Osteoblast (primary cell): ENCODE measurements at regions not wholly inside any gene's neighbourhood (a gene's known extent, or its start where the extent isn't known, plus 50 kb on each side); places are given as distances from the start of the nearest gene placed in this dataset.

Experiments
- DNase-seq: peaks from one replicate; pipeline ENCODE4 v3.0.0; 2011; ENCODE audit warnings: low spot score, mixed read lengths; ENCODE audit not compliant: insufficient read length; ENCODE audit errors: missing footprints
- H2AFZ ChIP-seq: 2 replicates; pipeline ENCODE4 v1.6.0; 2011; ENCODE audit warnings: mild to moderate bottlenecking, low read length
- H3K27ac ChIP-seq: 2 replicates; pipeline ENCODE4 v1.5.1; 2011; ENCODE audit warnings: mild to moderate bottlenecking, low read depth, low read length, moderate library complexity
- H3K27me3 ChIP-seq: 2 replicates; pipeline ENCODE4 v1.6.0; 2012; ENCODE audit warnings: mild to moderate bottlenecking, control low read depth, inconsistent platforms, low read length, moderate library complexity; ENCODE audit not compliant: insufficient read depth
- H3K36me3 ChIP-seq: 2 replicates; pipeline ENCODE4 v1.5.1; 2011; ENCODE audit warnings: mild to moderate bottlenecking, low read length, control low read depth, moderate library complexity; ENCODE audit not compliant: insufficient read depth
- H3K4me1 ChIP-seq: 2 replicates; pipeline ENCODE4 v1.5.1; 2011; ENCODE audit warnings: mild to moderate bottlenecking, low read length, control low read depth, moderate library complexity; ENCODE audit not compliant: insufficient read depth
- H3K4me2 ChIP-seq: 2 replicates; pipeline ENCODE4 v1.6.0; 2011; ENCODE audit warnings: mild to moderate bottlenecking, low read length; ENCODE audit not compliant: insufficient read depth
- H3K4me3 ChIP-seq: fragments of 200-600 bp; sonication (generic); 3 replicates; pipeline ENCODE4 v1.5.1; 2012; ENCODE audit warnings: mild to moderate bottlenecking, low read length, inconsistent platforms; ENCODE audit not compliant: insufficient read depth
- H3K79me2 ChIP-seq: 2 replicates; pipeline ENCODE4 v1.6.0; 2012; ENCODE audit warnings: mild to moderate bottlenecking, low read length, control low read depth, inconsistent platforms; ENCODE audit not compliant: insufficient read depth
- H3K9me3 ChIP-seq: 2 replicates; pipeline ENCODE4 v1.5.1; 2011; ENCODE audit warnings: low read depth, low read length, control low read depth
- H4K20me1 ChIP-seq: 2 replicates; pipeline ENCODE4 v1.6.0; 2012; ENCODE audit warnings: mild to moderate bottlenecking, low read length, control low read depth; ENCODE audit not compliant: insufficient read depth
- TF ChIP-seq, protein P1 (sequence below): IDR thresholded peaks from 2 replicates; pipeline ENCODE4 v1.5.1; 2011; ENCODE audit warnings: mild to moderate bottlenecking, low read depth, low read length, moderate library complexity; ENCODE audit errors: extremely low read depth

DNA sequence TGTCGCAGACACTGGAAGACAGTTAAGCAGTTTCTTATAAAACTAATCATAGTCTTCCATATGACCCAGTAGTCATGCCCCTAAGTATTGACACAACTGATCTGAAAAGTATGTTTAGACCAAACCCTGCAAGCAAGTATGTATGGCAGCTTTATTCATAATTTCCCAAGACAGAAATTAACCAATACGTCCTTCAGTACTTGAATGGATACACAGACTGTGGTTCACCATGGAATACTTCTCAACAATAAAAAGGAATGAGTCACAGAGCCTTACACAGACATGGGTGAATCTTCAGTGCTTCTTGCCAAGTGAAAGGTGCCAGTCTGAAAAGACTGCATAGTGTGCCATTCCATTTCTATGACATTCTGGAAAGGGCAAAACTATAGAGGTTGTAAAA is 50.2 kb upstream of the AKR1E2 start:
- Histone ChIP-seq H3K27ac (peak overlapping the region; percentile 45), H3K27me3 (no peaks in the 10 kb centered on the region), H3K4me1 (peaks cover 39% of the 10 kb centered on the region), H3K79me2 (no peaks in the 10 kb centered on the region), H2AFZ (no peak overlapping the region), H3K4me3 (no peak overlapping the region), H4K20me1 (no peaks in the 10 kb centered on the region), H3K9me3 (no peaks in the 10 kb centered on the region), H3K4me2 (peak overlapping the region; percentile 12), H3K36me3 (no peaks in the 10 kb centered on the region)
- TF ChIP-seq, protein P1, sequence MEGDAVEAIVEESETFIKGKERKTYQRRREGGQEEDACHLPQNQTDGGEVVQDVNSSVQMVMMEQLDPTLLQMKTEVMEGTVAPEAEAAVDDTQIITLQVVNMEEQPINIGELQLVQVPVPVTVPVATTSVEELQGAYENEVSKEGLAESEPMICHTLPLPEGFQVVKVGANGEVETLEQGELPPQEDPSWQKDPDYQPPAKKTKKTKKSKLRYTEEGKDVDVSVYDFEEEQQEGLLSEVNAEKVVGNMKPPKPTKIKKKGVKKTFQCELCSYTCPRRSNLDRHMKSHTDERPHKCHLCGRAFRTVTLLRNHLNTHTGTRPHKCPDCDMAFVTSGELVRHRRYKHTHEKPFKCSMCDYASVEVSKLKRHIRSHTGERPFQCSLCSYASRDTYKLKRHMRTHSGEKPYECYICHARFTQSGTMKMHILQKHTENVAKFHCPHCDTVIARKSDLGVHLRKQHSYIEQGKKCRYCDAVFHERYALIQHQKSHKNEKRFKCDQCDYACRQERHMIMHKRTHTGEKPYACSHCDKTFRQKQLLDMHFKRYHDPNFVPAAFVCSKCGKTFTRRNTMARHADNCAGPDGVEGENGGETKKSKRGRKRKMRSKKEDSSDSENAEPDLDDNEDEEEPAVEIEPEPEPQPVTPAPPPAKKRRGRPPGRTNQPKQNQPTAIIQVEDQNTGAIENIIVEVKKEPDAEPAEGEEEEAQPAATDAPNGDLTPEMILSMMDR, result no peak
- DNase-seq, result peak; percentile 67

DNA sequence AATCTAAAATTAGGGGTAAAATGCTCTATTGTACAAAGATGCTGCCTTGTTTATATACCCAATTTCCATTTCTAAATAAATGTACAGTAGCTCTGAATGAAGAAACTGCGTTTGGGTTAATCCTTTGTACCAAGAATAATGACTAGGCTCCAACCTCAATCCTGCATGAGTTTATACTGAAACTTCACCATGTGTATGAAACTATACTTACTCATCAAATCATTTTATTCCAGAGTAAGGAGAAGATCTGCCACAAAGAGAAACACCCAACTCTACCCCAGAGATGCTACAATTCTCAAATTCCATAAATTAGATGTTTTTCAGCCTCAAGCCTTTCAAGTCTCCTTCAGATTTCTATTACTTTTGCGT is 53.8 kb upstream of the AKR1E2 start:
- Histone ChIP-seq H3K9me3 (no peaks in the 10 kb centered on the region), H3K4me3 (no peak overlapping the region), H4K20me1 (no peaks in the 10 kb centered on the region), H3K4me1 (peaks cover 36% of the 10 kb centered on the region), H3K79me2 (no peaks in the 10 kb centered on the region), H2AFZ (no peak overlapping the region), H3K36me3 (no peaks in the 10 kb centered on the region), H3K4me2 (peak overlapping the region; percentile 68), H3K27ac (peak overlapping the region; percentile 98), H3K27me3 (no peaks in the 10 kb centered on the region)
- TF ChIP-seq, protein P1, result no peak
- no peak for DNase-seq

DNA sequence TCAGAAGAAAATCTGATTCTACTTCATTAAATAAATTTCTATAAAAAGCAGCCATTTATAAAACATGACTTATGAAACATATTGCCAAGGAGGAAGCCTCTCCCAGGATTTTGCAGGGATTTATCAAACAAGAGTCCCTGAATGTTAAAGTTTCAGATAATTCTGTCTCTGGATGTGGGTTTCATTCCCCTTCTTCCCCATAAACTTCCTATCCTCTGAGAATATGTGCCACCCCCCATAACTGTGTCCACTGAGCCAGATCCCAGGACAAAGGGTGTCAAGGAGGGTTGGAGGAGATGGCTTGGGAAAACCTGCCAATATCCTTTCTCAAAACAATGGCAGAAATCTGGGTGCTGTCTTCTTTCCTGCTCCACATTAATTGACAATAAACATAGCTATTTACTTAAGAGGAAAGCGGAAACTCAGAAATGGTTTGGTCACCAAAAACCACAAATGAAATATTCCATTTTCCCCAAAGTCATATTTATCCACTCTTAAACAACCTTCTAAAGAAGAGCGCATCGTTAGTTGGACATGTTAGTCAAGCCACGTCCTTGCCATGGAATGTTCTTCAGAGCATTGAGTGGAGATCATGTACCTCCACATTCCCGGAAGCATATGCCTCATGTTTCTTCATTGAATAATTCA is 54.3 kb upstream of the AKR1E2 start:
- peaks cover 39% of the 10 kb centered on the region for H3K4me1 ChIP-seq
- H3K4me2 ChIP-seq, result peak overlapping the region; percentile 68
- H2AFZ ChIP-seq, result no peak overlapping the region
- DNase-seq, result no peak
- TF ChIP-seq, protein P1, result no peak
- no peaks in the 10 kb centered on the region for H3K79me2 ChIP-seq
- peak overlapping the region; percentile 98 for H3K27ac ChIP-seq
- no peaks in the 10 kb centered on the region for H3K27me3 ChIP-seq
- H3K36me3 ChIP-seq, result no peaks in the 10 kb centered on the region
- peak overlapping the region; percentile 27 for H3K4me3 ChIP-seq
- no peaks in the 10 kb centered on the region for H3K9me3 ChIP-seq
- H4K20me1 ChIP-seq, result no peaks in the 10 kb centered on the region

DNA sequence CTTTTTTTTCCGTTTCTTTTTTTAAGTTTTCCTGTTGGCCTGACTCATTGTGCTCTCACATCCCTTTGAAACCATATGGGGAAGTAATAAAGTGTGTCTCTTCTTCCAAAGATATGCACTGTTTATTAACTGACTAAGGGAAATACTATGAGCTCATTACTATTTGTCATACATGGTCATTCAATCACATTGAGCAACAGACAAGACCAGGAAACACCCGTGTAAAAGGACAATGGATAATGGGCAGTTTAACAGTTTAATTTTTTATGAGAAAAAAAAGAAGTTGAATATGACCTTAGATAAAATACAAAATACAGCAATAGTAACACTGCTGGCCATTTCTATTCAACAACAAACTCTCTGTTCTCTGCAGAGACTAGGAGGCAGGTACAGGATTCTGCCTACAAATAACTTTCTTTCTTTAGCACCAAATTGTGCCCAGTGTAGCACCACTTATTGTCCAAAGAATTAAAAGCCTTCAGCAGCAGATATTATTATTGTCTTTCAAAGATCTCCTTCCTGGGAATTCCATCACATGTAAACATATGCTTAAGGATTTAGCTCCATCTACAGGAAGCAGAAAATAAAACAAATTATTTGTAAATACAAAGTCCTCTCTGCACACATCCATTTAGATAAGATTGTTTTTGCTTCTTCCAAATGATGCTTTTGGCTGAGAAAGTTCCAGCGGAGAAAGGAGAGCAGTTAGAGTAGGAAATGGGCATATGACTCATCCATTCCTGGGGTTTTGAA is 55.0 kb upstream of the AKR1E2 start:
- Histone ChIP-seq H4K20me1 (no peaks in the 10 kb centered on the region), H3K9me3 (no peaks in the 10 kb centered on the region), H3K27ac (peak overlapping the region; percentile 98), H3K4me2 (peak overlapping the region; percentile 68), H3K36me3 (no peaks in the 10 kb centered on the region), H3K79me2 (no peaks in the 10 kb centered on the region), H2AFZ (no peak overlapping the region), H3K27me3 (no peaks in the 10 kb centered on the region), H3K4me1 (peaks cover 41% of the 10 kb centered on the region), H3K4me3 (peak overlapping the region; percentile 42)
- DNase-seq, result no peak
- TF ChIP-seq, protein P1, result peak; percentile 32
